ENCODE measurements at regions not wholly inside any gene's neighbourhood (a gene's known extent, or its start where the extent isn't known, plus 50 kb on each side); places are given as distances from the start of the nearest gene placed in this dataset.

DNA sequence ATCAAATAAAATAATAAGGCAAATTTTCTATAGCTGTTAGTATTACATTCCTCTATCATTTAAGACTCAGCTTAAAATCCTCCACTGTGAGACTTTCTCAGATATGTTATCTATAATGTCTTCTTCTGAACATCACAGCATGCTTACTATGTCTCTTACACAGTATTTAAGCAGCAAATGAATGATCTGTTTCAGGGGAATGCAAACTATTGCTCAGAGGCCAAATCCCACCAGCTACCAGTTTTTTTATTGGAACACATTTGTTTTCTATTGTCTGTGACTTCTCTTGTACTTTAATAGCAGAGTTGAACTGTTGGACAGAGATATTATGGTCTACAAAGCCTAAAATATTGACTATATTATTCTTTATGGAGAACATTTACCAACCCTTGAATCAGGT is 59.6 kb downstream of the C3orf38 start:
- DNase-seq, result no peak

DNA sequence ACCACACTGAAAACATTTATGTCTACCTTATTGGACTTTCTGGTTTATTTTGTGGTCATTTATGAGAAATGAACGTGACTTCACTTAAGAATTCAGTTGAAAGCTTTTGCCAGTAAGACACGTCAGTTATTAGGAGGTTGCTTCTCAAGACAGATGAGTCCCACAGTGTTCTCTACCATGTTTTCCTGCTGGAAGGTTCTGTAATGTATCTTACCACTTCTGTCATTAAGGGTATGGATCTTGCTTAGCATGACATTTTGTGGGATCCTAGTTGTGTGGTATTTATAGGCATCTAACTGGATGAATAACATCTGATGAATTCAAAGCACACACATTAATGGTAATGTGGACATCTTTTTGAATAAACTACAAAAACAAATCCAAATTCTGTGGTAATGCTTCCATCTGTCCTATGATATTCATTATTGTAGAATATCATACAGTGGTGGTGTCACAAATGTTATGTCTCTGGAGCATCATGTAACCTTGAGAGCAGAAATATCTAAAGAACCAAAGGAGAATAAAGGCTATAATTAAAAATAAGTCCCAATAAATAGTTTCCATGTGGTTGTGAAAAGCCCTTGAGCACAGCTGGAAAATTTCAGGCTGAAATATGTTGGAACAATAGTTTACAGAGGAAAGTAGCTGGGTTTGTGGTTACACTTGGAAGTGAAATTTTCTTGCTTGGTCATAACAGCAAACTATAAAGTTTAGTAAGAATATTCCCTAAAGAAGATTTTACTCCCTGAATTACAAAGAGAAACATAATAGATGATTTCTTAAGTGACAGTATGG is 61.5 kb downstream of the C3orf38 start:
- DNase-seq, result no peak

DNA sequence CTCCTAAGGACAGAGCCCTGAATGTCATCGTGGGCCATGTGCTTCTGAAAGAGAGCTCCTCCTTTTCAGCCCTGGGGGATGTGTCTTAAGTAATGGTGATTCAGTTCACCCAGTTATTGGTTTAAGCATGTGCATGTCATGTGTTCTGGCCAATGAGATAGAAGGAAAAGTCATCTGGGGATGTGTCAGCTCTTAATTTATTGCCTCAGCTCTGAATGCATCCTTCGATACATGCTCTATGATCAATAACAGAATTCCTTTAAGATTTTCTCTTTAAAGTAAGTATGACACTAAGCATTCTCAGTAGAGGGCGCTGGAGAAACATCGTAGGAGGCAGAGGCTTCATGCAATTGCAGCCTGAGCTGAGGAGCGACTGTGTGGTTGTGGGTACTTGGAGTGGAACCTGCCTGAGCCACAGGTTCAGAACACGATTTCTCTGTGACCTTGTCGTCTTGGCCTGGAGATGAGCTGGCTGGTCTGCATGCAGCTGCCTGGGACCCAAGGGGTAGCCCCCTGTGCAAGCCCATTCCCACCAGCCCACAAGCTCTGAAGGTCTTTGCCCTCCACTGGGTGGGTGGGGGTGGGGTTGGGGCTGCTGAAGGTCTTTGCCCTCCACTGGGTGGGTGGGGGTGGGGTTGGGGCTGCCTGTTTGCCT is 69.5 kb downstream of the C3orf38 start:
- DNase-seq, result peak in 1 of 2 experiments; percentile 11

DNA sequence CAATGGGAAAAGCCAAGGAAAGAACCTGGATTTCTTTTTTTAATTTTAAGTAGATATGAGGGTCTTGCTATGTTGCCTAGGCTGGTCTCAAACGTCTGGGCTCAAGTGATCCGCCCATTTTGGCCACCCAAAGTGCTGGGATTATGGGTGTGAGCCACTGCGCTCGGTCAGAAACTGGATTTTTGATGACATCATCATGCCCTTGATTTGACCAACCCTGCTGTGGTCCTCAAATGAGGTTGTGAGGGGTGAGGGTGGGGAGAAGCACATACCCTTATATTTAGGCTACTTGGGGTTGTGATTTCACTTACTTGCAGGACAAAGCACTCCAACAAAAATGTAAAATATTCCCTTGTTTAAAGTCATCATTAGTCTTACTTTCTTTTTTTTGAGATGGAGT is 70.4 kb downstream of the C3orf38 start:
- DNase-seq, result no peak

DNA sequence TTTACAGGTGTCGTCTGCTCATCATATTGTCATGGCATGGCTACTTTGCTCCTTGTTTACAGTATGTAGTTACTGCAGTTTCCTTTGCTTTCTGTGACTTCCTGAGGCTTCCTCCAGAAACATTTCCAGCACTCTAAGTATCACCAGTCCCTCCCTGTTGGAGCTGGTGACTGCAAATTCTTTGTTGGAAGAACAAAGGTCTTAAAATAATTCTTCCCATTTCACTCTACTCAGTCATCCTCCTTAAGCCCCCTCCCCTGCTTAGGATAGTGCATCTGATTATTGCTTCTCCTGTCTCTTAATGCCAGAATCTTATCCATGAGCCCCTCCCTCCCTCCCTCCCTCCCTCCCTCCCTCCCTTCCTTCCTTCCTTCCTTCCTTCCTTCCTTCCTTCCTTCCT is 72.0 kb downstream of the C3orf38 start:
- no peak for DNase-seq

DNA sequence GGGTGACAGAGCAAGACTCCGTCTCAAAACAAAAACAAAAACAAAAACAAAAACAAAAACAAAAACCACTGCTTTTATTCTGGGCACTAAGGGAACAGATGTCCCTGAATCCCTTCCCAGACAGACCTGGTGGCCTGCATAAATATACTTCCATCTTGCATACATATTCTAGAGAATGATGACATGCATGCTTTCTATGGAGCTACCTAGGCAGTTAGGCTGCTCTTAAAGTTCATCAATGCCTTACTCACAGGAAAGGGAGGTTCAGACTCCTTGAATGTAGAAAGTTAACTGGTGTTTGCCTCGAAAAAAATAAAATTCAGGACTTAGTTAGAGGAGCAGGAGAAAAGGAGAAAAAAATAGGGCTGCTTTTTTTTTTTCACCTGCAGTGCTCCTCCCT is 72.6 kb downstream of the C3orf38 start:
- DNase-seq, result no peak

DNA sequence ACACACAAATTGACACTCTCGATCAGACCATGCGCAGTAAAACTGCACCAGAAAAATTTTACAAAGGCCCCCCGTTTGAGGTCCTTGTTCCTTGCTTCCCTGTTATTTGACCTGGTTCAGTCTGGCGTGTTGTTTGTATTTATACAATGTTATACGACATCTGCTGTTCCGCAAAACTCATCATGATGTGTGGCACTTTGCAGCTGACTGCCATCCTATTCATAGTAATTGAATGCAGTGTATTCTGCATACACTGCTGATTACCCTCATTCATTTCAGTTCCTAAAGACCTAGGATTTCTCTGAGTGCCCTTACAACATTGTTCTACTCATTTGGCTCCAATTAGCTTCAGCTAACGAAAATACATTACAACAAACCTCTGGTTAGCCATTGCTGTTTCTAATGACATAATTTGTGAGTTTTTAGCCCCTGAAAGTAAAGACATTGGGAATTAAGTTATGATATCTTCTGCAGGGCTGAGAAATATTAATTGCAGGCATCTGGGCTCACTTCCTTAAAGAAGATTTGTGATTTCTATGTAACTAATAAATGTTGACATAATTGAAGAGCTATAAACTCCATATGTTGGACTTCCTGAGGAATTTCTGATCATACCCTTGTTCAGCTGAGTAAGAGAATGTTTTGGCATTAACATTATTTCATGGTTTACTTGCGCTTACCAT is 75.7 kb downstream of the C3orf38 start:
- no peak for DNase-seq

DNA sequence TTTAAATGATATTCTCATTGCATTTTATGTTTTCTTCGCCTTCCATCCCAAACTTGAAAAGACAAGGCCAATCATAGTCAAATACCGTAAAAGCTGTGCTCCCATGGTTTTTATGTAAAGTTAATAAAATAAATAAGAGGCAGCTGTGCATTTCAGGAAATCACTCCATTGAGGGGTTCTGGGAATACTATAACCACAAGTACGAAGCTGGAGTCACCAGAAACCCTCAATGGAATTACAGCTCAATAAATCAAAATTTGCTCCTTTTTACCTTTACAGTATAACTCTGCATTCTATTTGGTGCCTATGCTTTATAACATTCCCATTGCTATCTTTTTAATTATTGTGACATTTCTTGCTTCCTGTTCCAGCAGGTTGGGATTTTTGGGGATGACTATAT is 77.2 kb downstream of the C3orf38 start:
- DNase-seq, result no peak

DNA sequence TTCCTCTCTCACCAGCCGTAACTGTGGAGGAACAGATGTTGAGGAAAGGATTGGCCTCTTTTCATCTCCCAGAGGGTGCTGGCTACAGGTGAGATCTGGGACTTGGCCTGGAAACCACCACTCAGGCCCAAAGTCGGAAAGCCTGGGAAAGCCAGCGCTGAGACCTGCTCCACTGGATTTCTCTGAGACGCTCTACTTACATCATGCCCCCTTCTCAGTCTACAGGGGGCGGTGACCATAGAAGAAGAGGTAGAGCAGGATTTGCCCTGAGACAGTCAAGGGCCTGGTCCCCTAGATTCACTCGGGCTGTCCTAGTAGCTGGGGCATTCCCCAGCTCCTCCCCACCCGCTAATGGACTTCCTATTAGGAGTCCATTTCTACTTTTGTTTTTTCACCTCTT is 80.9 kb downstream of the C3orf38 start:
- no peak for DNase-seq

DNA sequence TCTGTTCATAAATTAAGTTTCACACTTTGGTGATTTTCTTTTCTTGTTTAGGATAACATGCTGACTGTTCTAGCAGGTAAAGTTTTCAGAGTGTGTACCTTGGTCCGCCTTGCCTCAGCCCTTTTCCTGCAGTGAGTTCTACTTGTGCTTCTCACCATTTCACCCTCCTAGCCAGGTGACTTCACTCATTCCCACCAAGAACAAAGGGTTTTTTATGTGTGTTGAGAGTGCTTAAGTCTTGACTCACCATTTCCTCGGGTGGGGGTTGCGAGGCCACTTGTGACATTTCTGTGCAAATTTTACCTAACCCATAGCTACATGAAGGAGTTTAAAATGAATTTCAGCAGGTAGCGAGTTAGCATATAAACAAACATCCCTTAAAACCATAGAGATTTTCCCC is 81.4 kb downstream of the C3orf38 start:
- no peak for DNase-seq

DNA sequence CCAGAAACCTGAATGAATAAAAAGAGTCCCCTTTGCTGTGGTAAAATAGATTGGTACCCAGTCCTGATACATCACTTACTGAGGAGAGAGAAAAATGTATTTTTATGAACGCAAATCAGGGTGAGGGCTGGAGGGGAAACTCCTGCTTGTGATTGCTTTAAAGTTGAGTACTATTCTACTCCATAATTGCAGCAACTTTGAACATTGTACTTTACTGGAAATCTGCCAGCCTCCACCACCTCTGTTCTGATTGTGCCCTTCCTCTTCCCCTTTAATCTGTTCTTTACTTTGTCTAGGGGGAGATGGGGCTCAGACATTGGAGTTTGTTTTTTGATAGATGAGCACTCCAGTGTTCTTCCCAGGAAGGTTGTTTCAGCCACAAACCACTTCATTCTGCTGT is 81.9 kb downstream of the C3orf38 start:
- DNase-seq, result no peak

DNA sequence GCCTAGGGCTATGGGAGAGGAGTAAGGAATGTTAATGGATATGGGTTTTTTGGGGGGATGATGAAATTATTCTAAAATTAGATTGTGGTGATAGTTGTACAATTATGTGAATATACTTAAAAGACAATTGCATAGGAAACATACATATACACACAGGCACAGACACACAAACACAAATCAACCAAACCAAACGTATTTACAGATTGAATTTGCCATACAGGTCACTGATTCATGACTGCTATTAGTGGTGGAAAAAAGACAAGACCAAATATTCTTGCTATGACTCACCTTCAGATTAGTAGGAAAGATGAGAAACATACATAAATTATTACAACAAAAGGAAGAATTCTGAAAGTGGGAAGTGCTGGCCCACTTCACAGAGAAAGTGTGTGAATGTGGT is 85.3 kb downstream of the C3orf38 start:
- no peak for DNase-seq

DNA sequence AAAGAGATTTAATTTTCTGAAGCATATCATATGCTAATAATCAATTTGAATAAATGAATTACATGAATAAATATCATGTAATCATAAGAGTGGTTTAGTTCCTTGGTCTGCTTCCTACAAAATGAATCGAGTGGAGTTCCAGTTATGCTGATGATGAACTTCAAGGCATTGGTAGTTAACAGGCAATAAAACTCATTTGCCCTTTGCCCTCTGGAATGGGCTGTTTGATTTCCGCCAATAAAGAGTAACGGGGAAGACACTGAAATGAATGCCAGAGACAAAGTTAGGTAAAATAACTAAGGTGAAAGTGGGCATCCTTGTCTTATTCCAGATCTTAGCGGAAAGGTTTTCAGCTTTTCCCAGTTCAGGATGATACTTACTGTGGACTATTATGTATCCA is 90.1 kb downstream of the C3orf38 start:
- DNase-seq, result no peak

DNA sequence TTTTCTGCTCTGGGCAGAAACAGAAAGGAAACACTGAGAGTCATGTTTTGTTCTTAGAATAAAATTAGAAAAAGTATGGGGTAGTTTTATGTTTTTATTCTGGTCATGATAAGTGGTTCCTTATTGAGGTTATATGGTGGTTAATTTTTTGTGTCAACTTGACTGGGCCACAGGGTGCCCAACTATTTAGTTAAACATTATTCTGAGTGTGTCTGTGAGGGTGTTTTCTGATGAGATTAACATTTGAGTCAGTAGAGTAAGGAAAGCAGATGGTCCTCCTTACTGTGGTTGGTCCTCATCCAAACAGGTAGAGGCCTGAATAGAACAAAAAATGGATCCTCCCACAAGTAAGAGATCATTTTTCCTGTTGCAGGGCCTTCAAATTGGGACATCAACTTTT is 98.9 kb downstream of the C3orf38 start:
- DNase-seq, result no peak

DNA sequence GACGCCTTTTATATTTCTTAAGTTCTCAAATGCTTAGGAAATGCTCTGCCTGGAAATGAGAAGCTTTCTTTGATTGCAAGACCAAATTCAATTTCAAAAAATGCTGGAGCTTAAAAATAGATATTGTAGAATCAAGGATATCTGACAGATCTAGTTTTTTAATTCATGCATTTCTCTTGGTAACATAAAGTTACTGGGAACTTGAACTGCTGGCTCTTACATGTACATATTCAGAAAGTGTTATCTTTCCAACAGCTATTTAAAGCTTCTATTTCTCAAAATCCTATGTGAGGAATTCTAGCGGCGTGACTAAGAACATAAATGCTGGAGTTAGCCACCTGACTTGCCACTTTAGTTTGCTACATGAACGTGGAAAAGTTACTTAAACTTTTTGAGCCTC is 109.3 kb downstream of the C3orf38 start:
- DNase-seq, result no peak

DNA sequence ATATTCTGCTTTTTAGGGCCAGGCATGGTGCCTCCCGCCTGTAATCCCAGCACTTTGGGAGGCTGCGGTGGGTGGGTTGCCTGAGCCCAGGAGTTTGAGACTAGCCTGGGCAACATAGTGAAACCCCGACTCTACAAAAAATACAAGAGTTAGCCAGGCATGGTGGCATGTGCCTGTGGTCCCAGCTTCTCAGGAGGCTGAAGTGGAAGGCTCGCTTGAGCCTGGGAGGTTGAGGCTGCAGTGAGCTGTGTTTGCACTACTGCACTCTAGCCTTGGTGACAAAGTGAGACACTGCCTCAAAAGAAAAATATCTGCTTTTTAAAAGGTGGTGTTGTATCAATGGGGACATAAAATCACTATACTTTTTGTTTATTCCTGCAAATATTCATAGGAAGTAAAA is 112.8 kb downstream of the C3orf38 start:
- DNase-seq, result no peak

DNA sequence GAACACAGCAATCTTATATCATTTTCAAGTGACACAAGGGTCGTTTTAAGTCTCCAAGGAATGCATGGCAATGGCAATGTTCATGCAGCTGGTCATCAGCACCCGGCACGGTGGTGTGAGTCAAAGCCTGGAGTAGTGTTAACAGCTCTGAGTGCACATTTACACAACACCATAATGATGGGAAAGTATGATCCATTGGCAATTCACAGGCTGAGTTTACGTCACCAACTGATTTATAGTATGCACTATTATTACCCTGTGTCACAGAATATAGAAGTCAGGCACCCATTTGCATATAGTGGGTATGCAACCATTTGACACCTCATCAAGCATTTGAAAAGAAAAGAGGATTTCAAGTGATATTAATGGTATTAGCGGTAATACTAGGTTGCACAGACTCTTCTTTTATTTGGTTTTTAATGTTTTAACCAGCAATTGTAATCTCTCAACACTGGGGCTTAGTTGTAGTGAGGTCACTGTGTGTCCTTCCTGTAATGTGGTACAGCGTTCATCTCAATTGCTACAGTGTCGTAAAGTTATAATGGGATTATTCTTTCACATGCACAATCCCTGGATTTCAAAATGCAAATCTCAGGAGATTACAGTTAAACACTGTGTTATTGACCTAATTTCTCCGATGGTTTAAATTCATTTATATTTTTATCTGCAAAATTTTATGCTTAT is 113.8 kb downstream of the C3orf38 start:
- no peak for DNase-seq

DNA sequence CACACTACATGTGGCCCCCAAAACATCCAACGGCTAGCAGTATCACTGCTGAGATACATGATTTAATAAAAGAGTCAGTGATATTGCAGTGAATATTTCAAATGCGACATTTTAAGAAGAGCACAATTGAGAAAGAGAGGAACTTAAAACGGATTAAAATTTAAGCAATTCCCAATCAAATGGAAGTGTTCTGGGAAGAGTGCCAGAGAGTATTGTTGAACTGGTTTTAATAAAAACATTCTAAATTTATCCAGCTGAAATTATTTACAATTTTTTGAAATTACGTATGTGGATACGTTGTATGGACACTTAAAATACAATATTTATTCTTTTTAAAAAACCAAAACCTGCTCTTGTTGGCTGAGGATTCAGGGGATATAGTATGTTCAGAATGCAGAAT is 117.7 kb downstream of the C3orf38 start:
- DNase-seq, result no peak

DNA sequence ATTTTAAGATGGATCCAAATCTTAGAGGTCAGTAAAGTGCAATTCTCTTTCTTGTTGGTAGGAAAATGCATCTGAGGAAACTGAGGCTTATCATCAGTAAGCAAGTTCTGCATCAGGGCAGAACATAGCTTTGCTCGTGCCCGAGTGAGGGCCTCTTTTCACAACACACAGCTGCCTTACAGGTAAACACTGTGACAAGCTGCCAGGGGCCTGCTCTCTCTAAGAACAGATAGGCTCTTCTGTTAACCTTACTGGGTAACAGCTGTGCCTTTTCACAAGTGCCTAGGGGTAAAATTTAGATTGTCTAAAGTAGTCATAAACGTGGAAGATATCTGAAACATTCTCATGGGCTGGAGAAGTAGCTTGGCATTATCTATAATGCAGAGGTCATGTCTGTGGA is 118.1 kb downstream of the C3orf38 start:
- DNase-seq, result no peak

DNA sequence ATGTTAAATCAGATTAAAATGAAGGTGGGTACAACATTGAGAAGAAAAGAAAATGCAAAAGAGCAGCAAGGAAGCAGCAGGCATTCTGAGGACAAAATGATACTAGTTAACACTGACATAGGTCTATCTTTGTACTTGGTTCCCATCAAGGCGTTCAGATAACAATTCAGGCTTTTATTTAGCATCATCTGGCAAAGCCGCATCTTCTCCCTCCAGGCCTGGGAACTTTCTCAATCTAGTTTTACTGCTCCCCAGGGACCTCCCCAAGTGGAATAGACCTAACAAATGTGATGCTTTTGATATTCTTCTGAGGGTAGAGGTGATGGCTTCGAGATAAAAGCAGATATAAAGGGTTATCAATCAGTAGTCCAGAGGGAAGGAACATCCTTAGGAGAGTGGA is 130.6 kb downstream of the C3orf38 start:
- no peak for DNase-seq

DNA sequence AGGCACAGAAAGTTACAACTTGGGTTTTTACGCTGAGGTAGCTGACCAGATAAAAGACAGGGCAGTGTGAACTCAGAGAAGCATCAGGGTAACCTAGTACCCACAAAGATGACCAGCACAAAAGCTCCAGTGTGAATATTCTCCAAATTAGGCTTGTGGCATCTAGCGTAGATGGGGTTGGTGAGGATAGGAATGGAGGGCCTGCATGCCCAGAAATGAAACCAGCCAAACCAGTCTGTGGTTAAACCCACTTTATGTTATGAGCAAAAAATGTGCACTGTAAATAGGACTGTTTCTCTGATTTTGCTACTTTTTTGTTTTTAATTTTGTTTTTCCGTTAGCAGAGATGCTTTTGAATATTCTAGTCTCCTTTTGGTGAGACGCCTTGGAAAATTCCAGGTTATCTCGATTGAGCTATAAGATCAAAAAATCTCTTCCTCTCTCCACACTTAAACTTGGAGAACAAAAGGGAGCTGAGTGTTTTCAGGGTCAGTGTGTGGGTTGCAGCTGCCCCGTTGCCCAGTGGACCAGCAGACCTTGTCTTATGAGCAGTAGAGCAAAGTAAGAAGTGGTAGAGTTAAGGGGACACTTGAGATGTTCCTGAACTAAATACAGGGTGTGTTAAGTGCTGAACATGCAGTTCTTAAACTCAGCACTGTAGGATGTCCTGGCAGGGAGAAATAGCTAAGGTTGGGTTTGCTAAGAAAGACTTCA is 132.9 kb downstream of the C3orf38 start:
- DNase-seq, result no peak

DNA sequence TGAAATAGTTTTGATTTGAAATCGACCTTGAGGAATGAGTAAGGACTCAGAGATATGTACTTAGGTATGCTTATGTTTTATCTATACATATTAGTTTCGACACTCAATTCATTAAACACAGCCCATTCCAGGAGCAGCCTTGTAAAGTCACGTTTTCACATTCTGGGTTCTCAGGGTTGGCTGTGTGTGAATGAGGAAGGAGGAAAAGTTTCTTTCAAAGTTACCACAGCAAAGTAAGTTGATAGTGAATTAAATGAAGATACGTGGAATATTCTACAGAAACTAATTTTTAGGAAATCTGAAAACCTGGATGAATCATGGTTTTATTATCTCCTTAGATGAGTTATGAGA is 133.5 kb downstream of the C3orf38 start:
- DNase-seq, result no peak

DNA sequence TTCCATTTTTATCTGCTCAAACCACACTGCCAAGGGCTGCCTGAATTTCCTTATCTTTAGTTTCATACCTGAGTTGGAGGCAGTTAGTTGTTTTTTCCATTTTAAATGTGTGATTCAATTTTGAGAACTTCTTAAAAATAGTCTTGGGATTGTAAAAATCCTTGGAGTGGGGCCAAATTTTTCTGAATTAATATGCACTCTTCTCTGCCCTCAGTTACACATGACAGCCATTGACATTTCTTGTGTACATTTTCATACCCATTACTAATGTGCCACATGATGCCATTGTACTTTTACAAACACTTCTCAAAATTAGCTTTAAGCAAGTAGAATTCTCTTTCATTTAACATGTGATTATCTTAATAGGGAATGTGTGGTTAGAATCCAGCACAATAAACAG is 141.7 kb downstream of the C3orf38 start:
- no peak for DNase-seq
